Activated T-cell treated with anti-CD3 and anti-CD28 coated beads for 24 hours (primary cell): ENCODE measurements at regions not wholly inside any gene's neighbourhood (a gene's known extent, or its start where the extent isn't known, plus 50 kb on each side); places are given as distances from the start of the nearest gene placed in this dataset.

Source experiments
- DNase-seq: peaks from one replicate; pipeline ENCODE4 v3.0.0-alpha.2; 2020; ENCODE audit warnings: low read depth

DNA sequence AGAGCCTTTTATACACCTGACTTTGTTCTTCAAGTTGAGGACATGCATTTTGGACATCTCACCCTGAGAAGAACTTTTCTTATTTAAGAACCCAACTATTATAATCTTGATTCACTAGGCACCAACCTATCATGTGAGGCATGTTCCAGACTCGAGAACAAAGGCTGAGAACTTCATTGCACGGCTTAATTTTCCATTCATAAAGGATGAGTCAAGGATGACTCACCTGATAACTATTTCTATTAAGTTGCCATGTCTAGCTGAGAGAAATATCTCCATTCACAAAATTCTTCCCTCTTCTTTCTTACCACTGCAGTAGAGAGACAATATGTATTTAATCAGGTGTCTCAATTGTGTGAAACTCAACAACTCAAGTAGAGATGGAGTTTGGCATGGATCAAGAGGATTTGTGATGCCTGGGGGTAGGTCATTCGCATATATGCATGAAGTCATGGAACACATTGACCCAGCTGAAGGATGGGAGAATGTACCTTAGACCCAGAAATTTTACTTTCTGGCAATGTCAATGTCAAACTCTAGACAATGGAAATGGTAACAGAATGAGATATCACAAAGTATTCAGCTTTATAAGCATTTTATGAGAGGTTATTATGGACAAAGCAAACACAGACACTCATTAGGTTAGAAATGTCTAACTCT, 173.2 kb upstream of the PRNP start:
- no peak for DNase-seq

DNA sequence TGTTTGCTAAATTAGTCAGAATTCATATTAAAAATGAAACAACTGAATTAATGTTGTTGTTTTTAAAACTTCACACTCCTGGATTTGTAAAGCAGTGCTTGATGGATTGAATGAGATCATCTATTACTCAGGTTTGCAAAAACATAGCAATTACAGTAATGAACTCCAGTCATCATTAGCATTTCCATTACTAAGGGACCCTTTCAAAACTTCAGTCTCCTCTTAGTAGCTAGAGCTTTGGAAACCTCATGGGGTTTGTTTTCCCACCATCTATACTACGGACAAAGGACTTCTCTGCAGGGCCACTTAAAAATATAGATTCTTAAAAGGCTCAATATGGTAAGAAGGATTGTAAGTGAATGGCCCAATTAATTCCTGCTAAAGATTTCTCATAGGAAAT, 174.5 kb upstream of the PRNP start:
- no peak for DNase-seq

DNA sequence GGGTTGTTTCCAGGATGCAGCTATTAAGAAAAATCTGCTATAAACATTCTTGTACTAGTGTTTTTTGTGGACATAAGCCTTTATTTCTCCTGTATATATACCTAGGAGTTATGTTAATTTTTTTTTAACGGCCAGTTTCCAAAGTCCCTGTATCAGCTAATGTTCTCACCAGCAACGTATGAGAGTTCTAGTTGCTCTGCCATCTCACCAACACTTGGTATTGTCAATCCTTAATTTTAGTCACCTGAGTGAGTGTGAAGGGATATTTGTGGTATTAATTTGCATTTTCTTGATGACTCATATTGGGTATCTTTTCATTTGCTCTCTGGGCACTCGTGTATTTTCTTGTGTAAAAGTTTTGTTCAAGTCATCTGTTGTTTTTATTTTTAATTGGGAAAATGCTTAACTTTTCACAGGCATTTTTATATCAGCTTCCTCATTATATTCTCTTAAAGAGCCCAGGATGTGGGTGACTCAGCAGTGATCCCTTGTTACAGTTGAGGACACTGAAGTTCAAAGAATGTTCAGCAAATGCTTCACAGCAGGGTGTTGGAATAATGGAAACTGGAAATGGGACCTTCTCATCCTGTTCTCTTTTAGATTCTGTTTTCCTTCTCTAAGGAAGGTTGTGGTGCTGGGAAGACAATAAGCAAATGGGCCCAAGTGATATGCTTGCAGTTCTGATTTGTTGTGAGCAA, 176.3 kb upstream of the PRNP start:
- DNase-seq, result no peak

DNA sequence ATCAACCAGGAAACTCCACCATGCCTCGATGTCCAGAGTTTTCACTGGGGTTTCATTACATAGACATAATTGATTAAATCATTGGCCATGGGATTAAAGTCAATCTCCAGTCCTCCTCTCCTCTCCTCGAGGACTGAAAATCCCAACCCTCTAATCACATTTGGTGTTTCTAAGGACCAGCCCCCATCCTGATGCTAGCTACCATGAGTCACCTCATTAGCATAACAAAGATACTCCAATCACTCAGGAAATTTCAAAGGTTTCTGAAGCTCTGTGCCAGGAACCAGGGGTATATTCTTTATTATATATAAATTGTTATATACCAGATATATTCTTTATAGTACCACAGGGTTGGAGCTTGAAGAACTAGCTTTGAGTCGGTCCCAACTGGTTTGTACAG, 177.5 kb upstream of the PRNP start:
- DNase-seq, result no peak

DNA sequence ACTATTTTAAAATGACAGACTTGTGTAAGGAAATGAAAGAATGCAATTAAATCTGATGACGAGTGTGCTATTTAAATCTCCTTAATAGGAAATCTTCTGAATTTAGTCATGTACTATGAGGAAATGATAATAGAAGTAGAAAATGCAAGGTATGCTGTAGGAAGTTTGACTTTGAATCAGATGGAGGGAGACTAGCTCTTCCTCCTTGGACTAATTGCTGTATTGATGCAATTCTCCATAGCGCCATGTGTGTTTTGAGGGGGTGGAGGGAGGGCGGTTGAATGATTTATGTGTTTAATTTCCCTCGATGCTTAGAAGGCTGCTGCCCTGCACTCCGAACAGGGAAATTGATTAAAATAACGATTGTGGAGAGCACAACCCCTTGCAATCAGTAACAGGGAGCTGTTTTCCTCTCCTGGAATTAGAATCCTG, 179.0 kb upstream of the PRNP start:
- DNase-seq, result no peak

DNA sequence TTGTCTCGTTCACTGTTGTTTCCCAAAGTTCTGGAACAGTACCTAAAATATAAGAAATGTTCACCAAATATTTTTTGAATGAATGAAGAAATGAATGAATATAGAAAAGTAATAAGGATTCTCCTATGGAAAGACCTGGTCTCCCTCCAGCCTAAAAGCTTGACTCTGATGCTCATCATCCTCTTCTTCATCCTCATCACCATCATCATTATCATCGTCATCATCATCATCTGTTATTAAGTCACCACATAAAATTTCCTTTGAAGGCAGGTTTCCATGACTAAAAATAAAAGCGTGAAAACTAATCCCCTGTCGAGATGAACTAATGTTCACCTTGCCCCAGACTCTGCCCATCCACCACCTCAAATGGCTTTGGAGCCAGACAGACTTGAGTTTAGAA, 181.4 kb upstream of the PRNP start:
- DNase-seq, result no peak

DNA sequence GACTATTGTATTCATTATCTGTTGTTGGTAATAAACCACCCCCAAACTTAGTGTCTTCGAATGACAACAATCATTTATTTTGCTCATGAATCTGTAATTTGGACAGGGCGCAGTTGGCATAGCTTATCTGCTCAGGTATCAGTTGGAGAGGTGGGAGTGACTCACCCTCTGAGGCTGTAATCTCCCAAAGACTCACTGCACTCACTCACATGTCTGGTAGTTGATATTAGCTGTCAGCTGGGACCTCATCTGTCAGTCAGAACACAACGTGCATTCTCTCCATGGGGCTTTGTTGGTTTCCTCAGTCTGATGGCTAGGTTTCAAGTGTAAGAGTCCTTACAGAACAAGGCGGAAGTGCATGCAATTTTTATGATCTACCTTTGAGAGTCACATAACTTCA, 183.5 kb upstream of the PRNP start:
- DNase-seq, result no peak

DNA sequence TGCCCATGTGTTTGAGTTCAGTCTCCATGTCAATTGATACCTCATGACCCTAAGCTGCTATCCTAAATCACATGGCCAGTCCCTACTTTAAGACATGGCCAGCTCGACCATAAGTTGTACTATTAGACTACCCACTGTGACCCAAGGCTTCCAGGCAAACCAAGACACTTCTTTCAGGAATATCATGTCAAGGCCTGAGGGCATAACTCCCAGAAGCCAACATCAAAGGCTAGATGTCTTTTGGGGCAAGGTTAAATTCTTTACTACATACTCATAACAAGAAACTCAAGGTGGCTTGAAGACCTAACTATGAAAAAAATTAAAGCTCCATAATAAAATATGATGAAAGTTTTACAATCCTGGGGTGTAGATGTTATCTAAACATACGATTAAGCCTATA, 192.9 kb upstream of the PRNP start:
- DNase-seq, result no peak

DNA sequence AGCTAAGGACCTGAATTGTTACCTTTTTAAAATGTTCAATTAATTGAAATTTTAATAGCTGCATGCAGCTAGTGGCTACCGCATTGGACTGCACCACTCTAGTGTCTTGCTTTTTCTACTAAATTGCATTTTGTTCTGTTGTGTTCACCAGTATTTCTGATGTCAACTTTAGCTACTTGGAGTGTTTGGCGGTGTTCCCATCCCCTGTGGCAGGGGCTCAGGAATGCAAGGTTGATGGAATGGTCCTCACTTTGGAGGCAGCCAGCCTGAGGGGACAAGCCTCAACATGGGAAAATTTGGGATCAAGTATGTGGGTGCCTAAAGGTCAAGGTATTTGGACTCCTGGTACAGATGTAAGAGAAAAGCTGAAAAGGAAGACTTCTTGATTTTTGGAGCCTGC, 194.6 kb upstream of the PRNP start:
- no peak for DNase-seq

DNA sequence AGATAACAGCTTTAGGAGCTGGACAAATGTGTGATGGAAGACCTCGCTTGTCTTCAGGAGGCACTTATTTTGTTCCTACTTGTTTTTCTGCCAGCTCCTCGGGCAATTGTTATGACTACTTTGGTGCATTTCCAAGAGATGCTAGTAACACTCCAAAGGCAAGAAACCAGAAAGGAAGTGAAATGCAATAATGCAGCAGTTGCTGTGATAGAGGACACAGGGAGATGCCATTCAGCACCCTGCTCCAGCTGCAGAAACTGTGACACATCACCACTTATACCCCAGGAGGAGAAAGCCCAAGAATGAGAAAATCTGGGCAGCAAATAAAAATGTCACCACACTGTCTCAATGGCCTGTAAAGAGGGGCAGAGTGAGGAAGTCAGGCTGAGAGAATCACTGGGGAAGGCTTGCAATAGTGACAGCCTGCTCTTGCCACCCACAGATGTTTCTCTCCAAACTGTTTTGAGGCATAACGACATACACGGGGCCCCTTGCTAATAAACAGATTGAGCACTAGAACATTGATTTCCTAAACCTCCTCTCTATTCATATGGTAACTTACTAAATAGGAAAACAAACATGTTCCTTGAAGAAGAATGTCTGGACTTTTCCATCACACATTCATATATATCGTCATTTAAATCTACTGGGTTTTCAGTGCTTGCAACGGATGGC, 195.5 kb upstream of the PRNP start:
- DNase-seq, result no peak

DNA sequence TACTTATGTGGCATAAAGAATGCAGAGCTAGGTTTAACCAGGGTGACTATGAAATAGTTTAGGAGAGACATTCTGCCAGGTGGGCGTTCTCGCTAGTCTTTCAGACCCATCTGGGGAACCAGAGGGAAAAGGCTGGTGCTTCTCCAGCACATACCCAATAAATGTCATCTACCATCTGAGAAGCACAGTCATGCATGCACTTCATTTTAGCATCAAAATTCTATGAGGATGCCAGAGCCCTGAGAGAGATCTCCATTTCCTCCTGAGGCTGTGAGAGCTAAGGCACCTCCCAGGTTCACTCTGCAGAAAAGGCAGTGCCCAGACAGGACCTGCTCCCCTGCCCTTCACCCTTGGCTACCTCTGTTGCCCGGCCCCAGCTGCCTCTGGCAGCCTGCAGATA, 196.2 kb upstream of the PRNP start:
- DNase-seq, result no peak

DNA sequence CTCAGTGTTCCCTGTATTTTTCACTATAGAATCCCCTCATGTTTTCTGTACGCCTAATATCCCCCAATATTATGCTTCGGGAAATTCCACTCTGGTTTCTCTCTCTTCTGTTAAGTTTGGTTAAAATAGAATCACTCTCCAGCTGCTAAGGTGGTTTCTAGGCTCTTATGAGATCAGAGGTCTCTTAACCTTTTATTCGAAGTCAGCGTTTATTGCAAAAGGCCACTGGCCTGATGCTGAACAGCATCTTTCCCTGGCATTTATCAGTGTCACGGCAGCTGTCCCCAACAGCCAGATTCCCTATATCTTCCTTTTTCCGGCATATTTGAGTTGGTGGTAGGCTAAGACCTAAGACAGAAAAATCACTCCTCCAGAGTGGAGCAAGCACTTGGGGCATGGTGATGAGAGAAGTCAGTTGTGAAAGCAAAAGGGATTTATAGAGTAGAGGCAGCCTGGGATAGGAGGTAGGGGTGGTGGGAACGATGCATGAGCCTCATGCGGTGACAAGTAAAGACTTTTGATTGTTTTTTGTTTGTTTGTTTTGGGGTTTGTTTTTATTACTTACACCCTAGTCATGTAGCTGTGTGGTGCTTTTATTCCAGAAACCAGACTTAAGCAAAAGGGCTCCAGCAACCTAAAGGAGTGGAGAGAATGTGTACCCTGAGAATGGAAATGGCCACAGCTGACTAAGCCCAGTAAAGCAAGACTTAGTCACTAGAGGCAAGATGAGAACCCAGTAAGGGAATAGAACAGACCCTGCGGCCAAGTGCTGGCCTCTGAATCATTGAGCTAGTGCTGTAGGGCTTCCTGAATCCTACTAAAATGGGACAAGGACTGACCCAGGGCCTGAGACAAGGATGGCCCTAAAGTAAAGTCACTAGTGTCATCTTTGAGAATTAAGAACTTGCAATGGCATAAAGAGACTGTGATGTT, 197.6 kb upstream of the PRNP start:
- DNase-seq, result no peak

DNA sequence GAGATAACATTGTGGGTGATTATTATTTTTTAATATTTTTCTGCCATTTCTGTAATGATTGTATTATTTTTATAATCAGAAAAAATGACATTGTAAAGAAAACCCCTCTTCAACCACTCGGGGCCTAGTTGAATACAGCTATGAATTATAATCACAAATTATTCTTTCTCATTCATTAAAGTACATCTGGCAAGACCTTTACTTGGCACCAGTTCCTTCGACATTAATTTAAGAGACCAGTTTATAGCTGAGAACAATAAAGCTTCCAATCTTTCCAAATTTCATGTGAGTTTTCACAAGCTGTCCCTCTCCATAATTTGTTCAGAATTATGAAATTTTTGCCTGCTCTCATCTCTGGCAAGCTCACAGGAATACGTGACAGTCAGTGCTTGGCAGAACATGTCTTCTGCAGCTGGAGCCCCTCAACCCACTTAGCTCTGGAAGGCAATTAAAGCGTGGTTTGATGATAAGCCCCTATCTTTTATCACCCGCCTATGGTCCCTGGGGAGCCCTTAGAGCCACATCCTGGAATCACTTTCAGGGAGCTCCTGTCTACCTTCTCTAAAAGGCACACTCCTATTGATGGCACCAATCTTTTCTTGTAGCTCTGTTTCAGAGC, 201.8 kb upstream of the PRNP start:
- no peak for DNase-seq

DNA sequence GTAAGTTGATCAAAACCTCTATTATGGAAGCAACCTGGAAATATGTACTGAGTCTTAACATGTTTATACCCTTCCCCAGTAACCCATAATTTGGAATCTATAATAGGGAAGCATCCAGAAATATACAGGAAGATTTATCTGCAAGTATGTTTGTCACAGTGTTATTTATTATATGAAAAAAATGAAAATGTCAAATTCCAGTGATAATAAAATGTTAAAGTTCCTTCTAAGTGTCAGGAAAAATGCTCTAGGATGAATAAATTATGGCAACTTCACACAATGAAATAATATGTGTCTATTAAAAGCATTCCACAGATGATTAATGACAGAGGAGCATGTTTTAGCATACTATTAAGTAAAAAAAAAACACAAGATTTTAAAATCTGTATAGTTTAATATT, 202.3 kb upstream of the PRNP start:
- DNase-seq, result no peak

DNA sequence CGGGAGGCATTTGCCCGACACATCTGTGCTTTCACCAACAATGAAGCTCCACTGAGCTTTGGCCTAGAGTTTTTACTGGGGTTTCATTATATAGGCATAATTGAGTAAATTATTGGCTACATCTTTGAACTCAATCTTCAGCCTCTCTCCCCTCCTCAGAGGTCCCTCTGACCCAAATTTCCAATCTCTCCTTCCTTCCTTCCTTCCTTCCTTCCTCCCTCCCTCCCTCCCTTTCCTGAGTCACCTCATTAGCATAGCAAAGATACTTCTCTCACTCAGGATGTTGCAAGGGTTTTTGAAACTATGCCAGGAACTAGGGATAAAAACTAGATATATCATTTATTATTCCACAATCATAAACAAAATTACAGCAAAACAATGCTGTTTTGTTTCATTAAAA, 202.8 kb upstream of the PRNP start:
- DNase-seq, result no peak

DNA sequence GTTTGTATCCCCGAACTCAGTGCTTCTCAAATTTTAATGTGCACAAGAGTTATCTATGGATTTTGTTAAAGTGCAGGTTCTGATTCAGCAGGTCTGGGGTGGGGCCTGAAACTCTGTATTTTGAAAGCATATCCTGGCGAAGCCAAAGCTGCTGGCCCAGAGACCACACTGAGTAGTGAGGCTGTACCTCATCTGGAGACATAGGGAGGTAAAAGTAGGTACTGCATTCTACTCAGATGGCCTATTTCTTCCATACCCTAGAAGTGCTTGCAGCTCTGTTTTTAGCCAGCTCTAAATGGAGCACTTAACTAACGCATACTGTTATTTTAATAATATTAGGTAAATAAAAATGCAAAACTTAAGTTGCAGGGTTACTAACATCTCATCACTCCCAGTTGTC, 206.2 kb upstream of the PRNP start:
- DNase-seq, result no peak

DNA sequence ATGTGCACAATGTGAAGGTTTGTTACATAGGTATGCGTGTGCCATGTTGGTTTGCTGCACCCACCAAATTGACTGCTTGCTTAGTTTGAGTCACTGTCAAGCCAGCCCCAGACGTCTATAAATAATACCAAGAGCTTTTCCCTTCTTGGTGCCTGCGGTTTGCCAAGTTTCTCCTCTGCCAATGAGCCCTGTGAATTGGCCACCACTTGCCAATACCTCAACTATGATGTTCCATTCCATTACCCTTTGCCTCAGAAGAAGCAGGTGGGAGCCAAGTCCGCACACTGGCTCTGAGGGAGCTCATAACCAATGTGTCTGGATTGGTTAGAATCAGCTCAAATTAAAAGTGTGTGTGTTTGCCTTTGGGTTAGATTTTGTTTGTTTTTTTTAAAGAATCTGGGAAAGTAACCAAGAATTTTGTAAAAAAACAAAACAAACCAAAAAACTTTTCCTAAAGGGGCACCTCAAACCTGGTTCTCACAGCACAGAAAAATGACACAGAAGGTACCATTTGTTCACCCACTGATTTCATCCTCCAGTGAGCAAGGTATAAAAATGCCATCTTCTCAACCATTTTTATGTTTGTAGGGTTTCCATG, 209.3 kb upstream of the PRNP start:
- DNase-seq, result no peak

DNA sequence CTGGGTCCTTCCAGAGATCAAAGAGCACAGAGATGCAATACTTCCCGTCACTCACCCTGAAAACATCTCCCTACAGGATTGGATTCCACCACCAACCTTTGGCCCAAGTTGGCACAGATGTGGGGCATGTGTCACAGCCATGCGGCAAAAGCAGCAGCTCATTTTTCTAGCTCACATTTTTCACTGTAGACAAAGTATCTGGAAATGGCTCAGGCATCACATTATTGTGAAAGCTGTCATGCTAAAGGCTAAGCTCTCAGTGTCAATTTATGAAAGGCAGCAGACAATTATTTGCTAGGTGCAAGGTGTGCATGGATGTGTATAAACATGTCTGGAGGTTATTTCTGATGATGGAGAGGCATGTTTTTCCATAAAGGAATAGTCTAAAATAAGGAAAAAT, 213.3 kb upstream of the PRNP start:
- DNase-seq, result no peak

DNA sequence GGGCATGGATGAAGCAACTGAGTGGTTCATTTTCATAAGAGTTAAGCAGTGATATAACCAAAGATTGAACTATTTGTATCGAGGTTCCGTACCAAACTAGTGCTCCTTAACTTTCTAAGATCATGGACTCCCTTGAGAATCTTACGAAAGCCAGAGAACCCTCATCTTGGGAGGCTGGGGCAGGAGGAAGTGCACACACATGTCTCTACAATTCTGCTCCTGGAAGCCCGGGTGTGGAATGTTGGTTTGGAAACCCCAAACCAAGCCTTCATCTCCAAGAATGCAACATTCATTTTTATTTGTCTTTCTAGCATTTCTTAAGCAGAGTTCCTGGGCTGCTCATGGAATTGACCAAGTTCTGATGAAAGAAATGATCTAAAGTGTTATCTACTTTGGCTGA, 215.0 kb upstream of the PRNP start:
- DNase-seq, result no peak

DNA sequence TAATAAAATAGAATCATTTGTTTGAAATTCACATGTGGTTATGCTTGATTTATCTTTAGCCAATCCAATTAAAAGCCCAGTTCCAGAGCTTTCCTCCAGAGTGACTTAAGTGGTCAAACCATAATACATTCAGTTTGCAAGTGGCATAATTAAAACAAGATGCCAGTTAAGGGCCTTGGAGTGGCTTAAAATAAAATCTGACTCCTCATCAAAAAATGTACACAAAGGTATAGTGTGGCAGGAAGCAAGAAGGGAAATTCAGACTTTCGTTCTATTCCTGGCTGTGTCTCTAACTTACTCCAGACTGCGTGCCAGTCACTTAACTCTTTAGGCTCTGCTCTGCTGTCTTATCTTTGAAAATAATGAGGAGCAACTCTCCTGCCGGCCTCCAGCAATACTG, 215.9 kb upstream of the PRNP start:
- DNase-seq, result no peak

DNA sequence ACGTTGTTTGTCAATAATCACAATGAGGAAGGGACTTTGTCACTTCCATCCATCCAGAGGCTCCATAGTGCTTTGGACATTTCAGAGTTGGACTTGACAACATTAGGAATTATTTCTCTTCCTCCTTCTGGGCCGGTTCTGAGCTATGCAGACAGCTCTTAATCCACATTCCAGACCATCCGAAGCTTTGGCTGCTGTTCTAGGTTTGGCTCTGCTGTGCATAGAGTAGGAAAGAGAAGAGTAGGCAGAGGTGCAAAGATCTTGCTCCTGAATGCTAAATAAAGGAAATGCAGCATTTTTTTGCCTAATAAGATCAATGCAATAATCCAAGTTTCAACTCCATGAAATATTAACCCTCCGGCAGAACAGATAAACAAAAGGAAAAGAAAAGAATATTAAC, 216.3 kb upstream of the PRNP start:
- no peak for DNase-seq

DNA sequence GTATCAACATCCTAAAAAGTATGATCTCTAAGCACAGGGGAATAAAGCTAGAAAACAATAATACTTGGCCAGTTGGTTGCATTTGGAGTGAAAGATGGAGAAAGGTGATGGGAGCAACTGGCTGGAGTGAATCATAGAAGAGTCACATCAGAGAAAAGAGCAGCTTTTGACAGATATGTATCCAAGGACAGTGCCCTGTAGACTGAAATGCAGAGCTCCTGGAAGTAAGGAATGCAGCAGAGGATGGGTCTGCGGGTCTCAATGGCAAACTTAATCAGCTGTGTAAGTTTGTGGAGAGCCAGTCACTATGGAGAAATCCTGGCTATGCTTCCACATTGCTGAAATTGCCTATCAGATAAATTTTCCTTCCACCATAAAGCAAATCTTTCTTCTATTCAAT, 218.1 kb upstream of the PRNP start:
- DNase-seq, result no peak
